ENCODE measurements at regions not wholly inside any gene's neighbourhood (a gene's known extent, or its start where the extent isn't known, plus 50 kb on each side); places are given as distances from the start of the nearest gene placed in this dataset.
"Not testable (repeated sequence)": the region's sequence is repeated elsewhere in the genome, so short reads cannot be mapped to it uniquely, and the experiment has no call there.

GRCh38 chr6:78688668-78689067 lies 178.7 kb upstream of the IRAK1BP1 start:
- no peak overlapping the region for H3K27ac ChIP-seq
- H3K36me3 ChIP-seq (replicated peaks), result no peaks in the 10 kb centered on the region
- in situ Hi-C loops (cut with HindIII; ENCODE audit: low pct_ligation_motif_present, low sequenced_read_pairs), result no loop called here
- no peak overlapping the region for H3K4me3 ChIP-seq (ENCODE audit: low read depth, low read length)
- no peak for DNase-seq
- no peaks in the 10 kb centered on the region for H3K27me3 ChIP-seq (replicated peaks)
- TF ChIP-seq, protein P1, sequence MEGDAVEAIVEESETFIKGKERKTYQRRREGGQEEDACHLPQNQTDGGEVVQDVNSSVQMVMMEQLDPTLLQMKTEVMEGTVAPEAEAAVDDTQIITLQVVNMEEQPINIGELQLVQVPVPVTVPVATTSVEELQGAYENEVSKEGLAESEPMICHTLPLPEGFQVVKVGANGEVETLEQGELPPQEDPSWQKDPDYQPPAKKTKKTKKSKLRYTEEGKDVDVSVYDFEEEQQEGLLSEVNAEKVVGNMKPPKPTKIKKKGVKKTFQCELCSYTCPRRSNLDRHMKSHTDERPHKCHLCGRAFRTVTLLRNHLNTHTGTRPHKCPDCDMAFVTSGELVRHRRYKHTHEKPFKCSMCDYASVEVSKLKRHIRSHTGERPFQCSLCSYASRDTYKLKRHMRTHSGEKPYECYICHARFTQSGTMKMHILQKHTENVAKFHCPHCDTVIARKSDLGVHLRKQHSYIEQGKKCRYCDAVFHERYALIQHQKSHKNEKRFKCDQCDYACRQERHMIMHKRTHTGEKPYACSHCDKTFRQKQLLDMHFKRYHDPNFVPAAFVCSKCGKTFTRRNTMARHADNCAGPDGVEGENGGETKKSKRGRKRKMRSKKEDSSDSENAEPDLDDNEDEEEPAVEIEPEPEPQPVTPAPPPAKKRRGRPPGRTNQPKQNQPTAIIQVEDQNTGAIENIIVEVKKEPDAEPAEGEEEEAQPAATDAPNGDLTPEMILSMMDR (IDR thresholded peaks at IDR 0.05; ENCODE audit: low read depth, low read length, missing control alignments), result no peak

- no peak for DNase-seq
- TF ChIP-seq, protein P1 (IDR thresholded peaks at IDR 0.05; ENCODE audit: low read depth, low read length, missing control alignments), result no peak
- Histone ChIP-seq H3K4me3 (ENCODE audit: low read depth, low read length) (no peak overlapping the region), H3K27ac (no peak overlapping the region), H3K27me3 (replicated peaks) (no peaks in the 10 kb centered on the region), H3K36me3 (replicated peaks) (no peaks in the 10 kb centered on the region)
- in situ Hi-C loops (cut with HindIII; ENCODE audit: low pct_ligation_motif_present, low sequenced_read_pairs), result no loop called here
These were observed 173.5 kb upstream of the IRAK1BP1 start for GRCh38 chr6:78693835-78694234.

- DNase-seq; H3K4me3 ChIP-seq (ENCODE audit: low read depth, low read length); H3K36me3 ChIP-seq (replicated peaks); H3K27ac ChIP-seq; H3K27me3 ChIP-seq (replicated peaks); in situ Hi-C loops (cut with HindIII; ENCODE audit: low pct_ligation_motif_present, low sequenced_read_pairs): not testable (repeated sequence)
These were observed 172.7 kb upstream of the IRAK1BP1 start for GRCh38 chr6:78694628-78695027.

DNA sequence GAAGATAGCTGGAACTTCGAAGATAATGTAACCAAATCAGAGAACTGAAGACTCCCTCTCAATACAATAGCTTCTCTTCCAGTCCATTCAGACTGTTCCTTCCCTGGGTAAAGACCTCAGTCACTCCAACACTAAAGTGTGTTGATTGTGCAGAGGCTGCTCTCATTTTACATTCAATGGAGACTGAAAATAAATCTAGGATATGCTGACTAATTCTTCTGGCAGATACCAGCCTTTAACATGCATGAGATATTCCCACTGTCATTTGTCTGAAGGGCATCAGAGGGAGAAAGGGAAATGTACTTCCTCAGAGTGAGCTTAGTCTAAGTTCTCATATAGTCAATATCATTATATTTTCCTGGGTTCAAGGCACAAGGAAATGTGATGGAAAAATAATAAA lies 166.4 kb upstream of the IRAK1BP1 start:
- in situ Hi-C loops (cut with HindIII; ENCODE audit: low pct_ligation_motif_present, low sequenced_read_pairs), result no loop called here
- DNase-seq, result peak; percentile 1
- H3K27ac ChIP-seq, result peak overlapping the region; percentile 28
- TF ChIP-seq, protein P1 (IDR thresholded peaks at IDR 0.05; ENCODE audit: low read depth, low read length, missing control alignments), result no peak
- H3K4me3 ChIP-seq (ENCODE audit: low read depth, low read length), result no peak overlapping the region
- H3K27me3 ChIP-seq (replicated peaks), result no peaks in the 10 kb centered on the region
- H3K36me3 ChIP-seq (replicated peaks), result no peaks in the 10 kb centered on the region

DNA sequence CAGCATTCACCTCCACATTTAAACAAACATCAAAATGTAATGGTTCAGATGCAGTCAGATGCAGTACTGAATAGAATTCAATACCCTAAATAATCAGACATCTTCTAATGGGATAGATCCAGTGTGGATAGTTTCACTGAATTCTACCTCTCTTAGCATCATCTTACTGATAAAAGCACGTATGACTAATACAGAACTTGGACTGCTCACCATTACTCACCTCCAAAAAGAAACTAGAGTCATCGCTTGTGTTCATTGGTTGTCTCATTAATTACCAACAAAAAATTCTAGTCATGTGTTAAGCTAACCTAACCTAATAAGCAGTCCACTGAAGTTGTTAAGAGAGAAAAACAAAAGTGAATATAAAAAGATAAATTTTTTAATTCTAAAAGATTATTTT lies 165.9 kb upstream of the IRAK1BP1 start:
- TF ChIP-seq, protein P1 (IDR thresholded peaks at IDR 0.05; ENCODE audit: low read depth, low read length, missing control alignments), result no peak
- peak; percentile 65 for DNase-seq
- in situ Hi-C loops (cut with HindIII; ENCODE audit: low pct_ligation_motif_present, low sequenced_read_pairs), result no loop called here
- H3K27ac ChIP-seq, result peak overlapping the region; percentile 28
- no peak overlapping the region for H3K4me3 ChIP-seq (ENCODE audit: low read depth, low read length)
- H3K36me3 ChIP-seq (replicated peaks), result no peaks in the 10 kb centered on the region
- no peaks in the 10 kb centered on the region for H3K27me3 ChIP-seq (replicated peaks)

DNA sequence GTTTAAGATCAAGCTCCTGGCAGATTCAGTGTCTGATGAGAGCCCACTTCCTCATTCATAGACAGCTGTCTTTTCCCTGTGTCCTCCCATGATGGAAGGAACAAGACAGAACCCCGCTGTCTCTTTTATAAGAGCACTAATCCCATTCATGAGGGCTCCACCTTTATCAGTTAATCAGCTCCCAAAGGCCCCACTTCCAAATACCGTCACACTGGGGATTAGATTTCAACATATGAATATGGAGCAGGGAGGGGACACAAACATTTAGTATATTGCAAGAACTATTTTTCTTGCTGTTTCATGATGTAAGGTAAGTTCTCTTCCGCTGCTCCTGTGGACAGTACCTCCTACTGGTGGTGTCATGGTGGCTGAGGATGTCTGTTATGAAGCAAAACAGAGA lies 158.3 kb upstream of the IRAK1BP1 start:
- Histone ChIP-seq H3K36me3 (replicated peaks) (no peaks in the 10 kb centered on the region), H3K27ac (no peak overlapping the region), H3K27me3 (replicated peaks) (no peaks in the 10 kb centered on the region), H3K4me3 (ENCODE audit: low read depth, low read length) (no peak overlapping the region)
- TF ChIP-seq, protein P1 (IDR thresholded peaks at IDR 0.05; ENCODE audit: low read depth, low read length, missing control alignments), result no peak
- no peak for DNase-seq
- in situ Hi-C loops (cut with HindIII; ENCODE audit: low pct_ligation_motif_present, low sequenced_read_pairs), result no loop called here

Measured in brain microvascular endothelial cell (primary cell).